HG03442 (cell line): ENCODE measurements at regions not wholly inside any gene's neighbourhood (a gene's known extent, or its start where the extent isn't known, plus 50 kb on each side); places are given as distances from the start of the nearest gene placed in this dataset.
"Not testable (repeated sequence)": the region's sequence is repeated elsewhere in the genome, so short reads cannot be mapped to it uniquely, and the experiment has no call there.

Source experiments
- ATAC-seq: cut with Tn5 transposase; IDR thresholded peaks from one replicate; pipeline ENCODE4 v1.9.1; 2021; ENCODE audit warnings: mild to moderate bottlenecking, moderate library complexity; ENCODE audit not compliant: unreplicated experiment

- ATAC-seq, result no peak
Observed at GRCh38 chr21:22364163-22364562, 1366.0 kb downstream of the NCAM2 start.

GRCh38 chr21:22374218-22374969, 1376.2 kb downstream of the NCAM2 start:
- ATAC-seq, result no peak

- ATAC-seq, result not testable (repeated sequence)
Observed at GRCh38 chr21:22377795-22378194, 1379.6 kb downstream of the NCAM2 start.

- no peak for ATAC-seq
Observed at GRCh38 chr21:22393324-22393723, 1395.1 kb downstream of the NCAM2 start.

GRCh38 chr21:22395965-22396364, 1397.8 kb downstream of the NCAM2 start:
- ATAC-seq, result no peak

- no peak for ATAC-seq
Observed at GRCh38 chr21:22399681-22400514, 1401.7 kb downstream of the NCAM2 start.

- ATAC-seq, result no peak
Observed at GRCh38 chr21:22409571-22409970, 1411.4 kb downstream of the NCAM2 start.

GRCh38 chr21:22416555-22416954, 1418.3 kb downstream of the NCAM2 start:
- ATAC-seq, result no peak

GRCh38 chr21:22421416-22422180, 1423.4 kb downstream of the NCAM2 start:
- no peak for ATAC-seq

GRCh38 chr21:22438428-22439086, 1440.3 kb downstream of the NCAM2 start:
- ATAC-seq, result no peak

- no peak for ATAC-seq
Observed at GRCh38 chr21:22444990-22445389, 1446.8 kb downstream of the NCAM2 start.

GRCh38 chr21:22450507-22450906, 1452.3 kb downstream of the NCAM2 start:
- no peak for ATAC-seq

- ATAC-seq, result no peak
Observed at GRCh38 chr21:22456241-22456640, 1458.0 kb downstream of the NCAM2 start.

GRCh38 chr21:22468893-22469292, 1470.7 kb downstream of the NCAM2 start:
- ATAC-seq, result no peak

GRCh38 chr21:22474403-22474802, 1476.2 kb downstream of the NCAM2 start:
- no peak for ATAC-seq

- no peak for ATAC-seq
Observed at GRCh38 chr21:22476214-22476613, 1478.0 kb downstream of the NCAM2 start.

GRCh38 chr21:22476726-22477646, 1478.8 kb downstream of the NCAM2 start:
- ATAC-seq, result no peak

GRCh38 chr21:22490049-22490448, 1491.8 kb downstream of the NCAM2 start:
- ATAC-seq, result no peak

GRCh38 chr21:22516230-22516629, 1518.0 kb downstream of the NCAM2 start:
- ATAC-seq, result no peak

GRCh38 chr21:22535630-22536029, 1537.4 kb downstream of the NCAM2 start:
- no peak for ATAC-seq
